Activated CD8-positive, alpha-beta memory T cell treated with anti-CD3 and anti-CD28 coated beads, Interleukin-2, amount 50 U/mL, for 1 hour (primary cell): ENCODE measurements at regions not wholly inside any gene's neighbourhood (a gene's known extent, or its start where the extent isn't known, plus 50 kb on each side); places are given as distances from the start of the nearest gene placed in this dataset.

Experiments used
- DNase-seq: peaks from one replicate; pipeline ENCODE4 v3.0.0-alpha.2; 2020; ENCODE audit errors: extremely low read depth

- no peak for DNase-seq
Measured at GRCh38 chr7:47221826-47222225, 360.1 kb downstream of the TNS3 start.

- DNase-seq = no peak
Measured at GRCh38 chr7:47218378-47219176, 363.3 kb downstream of the TNS3 start.

GRCh38 chr7:47217570-47218360 lies 364.1 kb downstream of the TNS3 start:
- DNase-seq = no peak

GRCh38 chr7:47217086-47217485 lies 364.8 kb downstream of the TNS3 start:
- no peak for DNase-seq

- no peak for DNase-seq
Measured at GRCh38 chr7:47216439-47216838, 365.5 kb downstream of the TNS3 start.

GRCh38 chr7:47215640-47216039 lies 366.3 kb downstream of the TNS3 start:
- no peak for DNase-seq

GRCh38 chr7:47215049-47215448 lies 366.9 kb downstream of the TNS3 start:
- DNase-seq = no peak

- no peak for DNase-seq
Measured at GRCh38 chr7:47213276-47213675, 368.6 kb downstream of the TNS3 start.

GRCh38 chr7:47211519-47211973 lies 370.4 kb downstream of the TNS3 start:
- no peak for DNase-seq

GRCh38 chr7:47210281-47210854 lies 371.5 kb downstream of the TNS3 start:
- no peak for DNase-seq

GRCh38 chr7:47207956-47208355 lies 374.0 kb downstream of the TNS3 start:
- DNase-seq = no peak

- DNase-seq = no peak
Measured at GRCh38 chr7:47204709-47205108, 377.2 kb downstream of the TNS3 start.

- no peak for DNase-seq
Measured at GRCh38 chr7:47202146-47202783, 379.6 kb downstream of the TNS3 start.

- DNase-seq = no peak
Measured at GRCh38 chr7:47198159-47198558, 383.8 kb downstream of the TNS3 start.

GRCh38 chr7:47197486-47197885 lies 384.4 kb downstream of the TNS3 start:
- DNase-seq = no peak

- DNase-seq = no peak
Measured at GRCh38 chr7:47196737-47197136, 385.2 kb downstream of the TNS3 start.

- DNase-seq = no peak
Measured at GRCh38 chr7:47196106-47196645, 385.7 kb downstream of the TNS3 start.

- no peak for DNase-seq
Measured at GRCh38 chr7:47195641-47196040, 386.3 kb downstream of the TNS3 start.

GRCh38 chr7:47194516-47195057 lies 387.3 kb downstream of the TNS3 start:
- DNase-seq = no peak

- DNase-seq = no peak
Measured at GRCh38 chr7:47192978-47193377, 388.9 kb downstream of the TNS3 start.

GRCh38 chr7:47191876-47192291 lies 390.0 kb downstream of the TNS3 start:
- no peak for DNase-seq

GRCh38 chr7:47191316-47191715 lies 390.6 kb downstream of the TNS3 start:
- DNase-seq = no peak
